K562 (cell line): ENCODE measurements at regions not wholly inside any gene's neighbourhood (a gene's known extent, or its start where the extent isn't known, plus 50 kb on each side); places are given as distances from the start of the nearest gene placed in this dataset.

Source experiments
- PHTF2 ChIP-seq: fragments of 250-450 bp; sonication (Bioruptor Pico); IDR thresholded peaks from 2 replicates; pipeline ENCODE4 v1.5.0; 2021; ENCODE audit warnings: mild to moderate bottlenecking
- SP1 ChIP-seq: sonication (generic); formaldehyde crosslinking; IDR thresholded peaks from 2 replicates; pipeline ENCODE4 v1.8.1; 2022; ENCODE audit warnings: mild to moderate bottlenecking, missing genetic modification reagents
- ZBTB34 ChIP-seq: fragments of 250-450 bp; sonication (Bioruptor Pico); IDR thresholded peaks from 2 replicates; pipeline ENCODE4 v1.8.0; 2021; ENCODE audit warnings: mild to moderate bottlenecking, moderate library complexity
- ZNF695 ChIP-seq: fragments of 450-650 bp; formaldehyde crosslinking; IDR thresholded peaks from 2 replicates; pipeline ENCODE4 v1.4.0; 2020; ENCODE audit warnings: mild to moderate bottlenecking, moderate library complexity
- ZNF740 ChIP-seq, 3 experiments: fragments of 200-800 bp in 1 of 3; sonication (Bioruptor generic) in 1 of 3; sonication (generic) in 1 of 3; formaldehyde crosslinking in 1 of 3; IDR thresholded peaks; 2 replicates each; pipeline versions ENCODE4 v1.6.1 to v1.8.0; 2016 to 2022; ENCODE audit warnings: mild to moderate bottlenecking in 2 of 3, missing compliant biosample characterization in 2 of 3, missing genetic modification characterization in 2 of 3, missing genetic modification reagents in 1 of 3

- TF ChIP-seq SP1 (CRISPR knock-in tag): no peak
- no peak for TF ChIP-seq ZBTB34 (CRISPR knock-in tag)
- no peak for TF ChIP-seq ZNF695 (CRISPR knock-in tag)
- TF ChIP-seq PHTF2 (CRISPR knock-in tag): no peak
- no peak for TF ChIP-seq ZNF740 (CRISPR knock-in tag; IDR thresholded peaks at IDR 0.05)
- no peak for TF ChIP-seq ZNF740 (tag; IDR thresholded peaks at IDR 0.05)
Measured at GRCh38 chr11:38046571-38047135, 1448.6 kb upstream of the RAG2 start.
